Activated CD4-positive, alpha-beta T cell treated with anti-CD3 and anti-CD28 coated beads, Interleukin-2, amount 10 ng/mL, durations not matched to agents 24 days and 14 days (primary cell): ENCODE measurements at regions not wholly inside any gene's neighbourhood (a gene's known extent, or its start where the extent isn't known, plus 50 kb on each side); places are given as distances from the start of the nearest gene placed in this dataset.

Experiments
- DNase-seq: peaks from one replicate; pipeline ENCODE4 v3.0.0; 2022
- H3K27ac Mint-ChIP-seq: one replicate; pipeline ENCODE4 v1.8.0; 2022; ENCODE audit warnings: mild to moderate bottlenecking, mixed read lengths
- H3K27me3 Mint-ChIP-seq: one replicate; pipeline ENCODE4 v1.8.0; 2022; ENCODE audit warnings: mixed read lengths
- H3K36me3 Mint-ChIP-seq: one replicate; pipeline ENCODE4 v1.8.0; 2022; ENCODE audit warnings: low read depth, mild to moderate bottlenecking, mixed read lengths
- H3K4me1 Mint-ChIP-seq: one replicate; pipeline ENCODE4 v1.8.0; 2021; ENCODE audit warnings: mixed read lengths
- H3K4me3 Mint-ChIP-seq: one replicate; pipeline ENCODE4 v1.8.0; 2022; ENCODE audit warnings: mild to moderate bottlenecking, moderate library complexity, mixed read lengths
- H3K9me3 Mint-ChIP-seq: one replicate; pipeline ENCODE4 v1.8.0; 2021; ENCODE audit warnings: mixed read lengths
- intact Hi-C: fragments of 100-400 bp; cut with micrococcal nuclease; formaldehyde crosslinking; loops from one replicate; pipeline ENCODE4 v1.15.1; 2023

DNA sequence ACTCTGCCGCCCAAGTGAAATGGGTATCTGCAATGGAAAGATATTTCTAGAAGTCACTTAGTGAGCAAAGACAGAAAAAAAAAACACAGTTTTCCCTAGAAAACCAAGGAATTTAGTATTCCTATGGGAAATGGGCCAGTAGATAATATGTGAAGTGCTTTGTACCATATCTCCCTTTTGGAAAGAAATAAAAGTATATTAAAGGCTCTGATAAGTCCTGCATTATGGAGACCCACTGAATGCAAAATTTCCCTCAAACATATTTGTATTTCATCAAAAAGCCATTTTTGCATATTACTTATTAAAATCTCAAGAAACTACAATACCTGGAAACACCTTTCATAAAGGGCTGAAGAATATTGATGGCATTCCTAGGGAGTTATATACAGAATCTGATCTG is 51.6 kb upstream of the DYNLRB2 start:
- Mint-ChIP-seq H3K27ac (no peak overlapping the region), H3K9me3 (no peaks in the 10 kb centered on the region), H3K4me1 (no peaks in the 10 kb centered on the region), H3K27me3 (peaks cover 10% of the 10 kb centered on the region), H3K4me3 (no peak overlapping the region), H3K36me3 (no peaks in the 10 kb centered on the region)
- intact Hi-C loops, result no loop called here
- DNase-seq, result no peak

DNA sequence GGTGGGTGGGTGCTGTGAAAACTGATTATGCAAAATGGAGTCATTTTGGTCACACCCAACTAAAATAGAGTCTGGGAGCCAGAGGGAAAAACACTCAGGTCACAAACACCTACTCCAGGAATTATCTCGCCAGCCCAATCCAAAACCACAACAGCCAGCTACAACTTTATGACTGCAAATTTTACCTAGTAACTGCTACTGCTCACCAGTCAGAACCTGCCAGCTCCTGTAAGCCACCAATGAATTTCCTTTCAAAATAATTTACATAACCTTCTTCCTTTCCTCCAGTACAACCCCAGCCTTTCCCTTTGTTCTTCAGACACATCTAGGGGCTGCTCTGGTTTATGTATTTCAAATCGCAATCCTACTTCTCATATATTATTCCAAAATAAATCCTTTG is 52.6 kb upstream of the DYNLRB2 start:
- intact Hi-C loops, result no loop called here
- no peak for DNase-seq
- Mint-ChIP-seq H3K4me3 (no peak overlapping the region), H3K27me3 (peaks cover 13% of the 10 kb centered on the region), H3K9me3 (no peaks in the 10 kb centered on the region), H3K36me3 (no peaks in the 10 kb centered on the region), H3K27ac (no peak overlapping the region), H3K4me1 (peaks cover 5% of the 10 kb centered on the region)

GRCh38 chr16:80480664-80481063 is 60.1 kb upstream of the DYNLRB2 start:
- no peak for DNase-seq
- Mint-ChIP-seq H3K27me3 (peaks cover 14% of the 10 kb centered on the region), H3K36me3 (no peaks in the 10 kb centered on the region), H3K4me3 (no peak overlapping the region), H3K4me1 (peaks cover 5% of the 10 kb centered on the region), H3K9me3 (peaks cover 4% of the 10 kb centered on the region), H3K27ac (no peak overlapping the region)
- intact Hi-C loops, result no loop called here

- no peak overlapping the region for H3K27ac Mint-ChIP-seq
- H3K9me3 Mint-ChIP-seq, result peaks cover 2% of the 10 kb centered on the region
- intact Hi-C loops, result no loop called here
- H3K36me3 Mint-ChIP-seq, result no peaks in the 10 kb centered on the region
- peaks cover 15% of the 10 kb centered on the region for H3K27me3 Mint-ChIP-seq
- no peak for DNase-seq
- H3K4me3 Mint-ChIP-seq, result no peak overlapping the region
- no peaks in the 10 kb centered on the region for H3K4me1 Mint-ChIP-seq
Observed at GRCh38 chr16:80477838-80478237, 63.0 kb upstream of the DYNLRB2 start.

DNA sequence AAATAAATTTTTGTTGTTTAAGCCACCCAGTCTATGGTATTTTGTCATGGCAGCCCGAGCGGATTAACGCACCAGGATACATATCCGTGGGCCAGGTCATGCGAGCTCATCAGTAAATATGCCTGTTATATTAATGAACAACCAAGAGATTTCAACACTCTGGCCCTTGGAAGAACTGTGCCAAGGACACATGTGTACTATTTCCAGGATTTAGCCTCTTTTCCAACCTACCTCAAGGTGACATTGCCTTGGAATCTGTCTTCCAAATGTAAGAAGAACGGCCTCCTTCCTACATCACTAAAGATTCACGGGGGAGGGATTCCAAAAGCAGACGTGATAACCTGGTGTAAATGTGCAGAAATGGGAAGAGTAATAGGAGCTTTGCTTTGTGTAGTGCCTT is 72.8 kb upstream of the DYNLRB2 start:
- Mint-ChIP-seq H3K9me3 (no peaks in the 10 kb centered on the region), H3K36me3 (no peaks in the 10 kb centered on the region), H3K27me3 (peaks cover 18% of the 10 kb centered on the region), H3K4me1 (no peaks in the 10 kb centered on the region), H3K27ac (no peak overlapping the region), H3K4me3 (no peak overlapping the region)
- intact Hi-C loops, result loop anchor here (10.0 kb wide), 1 partner anchor 863 kb away; the partner anchor contains the start of gene MAF
- DNase-seq, result no peak

- no peak overlapping the region for H3K27ac Mint-ChIP-seq
- H3K36me3 Mint-ChIP-seq, result no peaks in the 10 kb centered on the region
- intact Hi-C loops, result loop anchor here (10.0 kb wide), 1 partner anchor 862 kb away; the partner anchor contains the start of gene MAF
- H3K4me1 Mint-ChIP-seq, result no peaks in the 10 kb centered on the region
- peak; percentile 87 for DNase-seq
- peaks cover 20% of the 10 kb centered on the region for H3K27me3 Mint-ChIP-seq
- no peak overlapping the region for H3K4me3 Mint-ChIP-seq
- no peaks in the 10 kb centered on the region for H3K9me3 Mint-ChIP-seq
Observed at GRCh38 chr16:80466024-80466987, 74.5 kb upstream of the DYNLRB2 start.

- Mint-ChIP-seq H3K4me1 (no peaks in the 10 kb centered on the region), H3K4me3 (no peak overlapping the region), H3K27ac (no peak overlapping the region), H3K27me3 (peaks cover 32% of the 10 kb centered on the region), H3K9me3 (no peaks in the 10 kb centered on the region), H3K36me3 (no peaks in the 10 kb centered on the region)
- DNase-seq, result no peak
- intact Hi-C loops, result loop anchor here (10.0 kb wide), 1 partner anchor 859 kb away; the partner anchor contains the start of gene MAF
Observed at GRCh38 chr16:80463751-80464495, 76.9 kb upstream of the DYNLRB2 start.

- intact Hi-C loops, result loop anchor here (10.0 kb wide), 1 partner anchor 859 kb away; the partner anchor contains the start of gene MAF
- Mint-ChIP-seq H3K9me3 (no peaks in the 10 kb centered on the region), H3K27me3 (peaks cover 29% of the 10 kb centered on the region), H3K4me3 (no peak overlapping the region), H3K36me3 (no peaks in the 10 kb centered on the region), H3K4me1 (no peaks in the 10 kb centered on the region), H3K27ac (no peak overlapping the region)
- DNase-seq, result no peak
Observed at GRCh38 chr16:80463326-80463725, 77.5 kb upstream of the DYNLRB2 start.

GRCh38 chr16:80462917-80463316 is 77.9 kb upstream of the DYNLRB2 start:
- H3K36me3 Mint-ChIP-seq, result no peaks in the 10 kb centered on the region

GRCh38 chr16:80460988-80461387 is 79.8 kb upstream of the DYNLRB2 start:
- no peaks in the 10 kb centered on the region for H3K36me3 Mint-ChIP-seq
- intact Hi-C loops, result loop anchor here (10.0 kb wide), 1 partner anchor 856 kb away; the partner anchor contains the start of gene MAF
- no peaks in the 10 kb centered on the region for H3K9me3 Mint-ChIP-seq
- DNase-seq, result no peak
- no peak overlapping the region for H3K4me3 Mint-ChIP-seq
- no peak overlapping the region for H3K27ac Mint-ChIP-seq
- no peaks in the 10 kb centered on the region for H3K4me1 Mint-ChIP-seq
- H3K27me3 Mint-ChIP-seq, result peaks cover 33% of the 10 kb centered on the region

More at GRCh38 chr16:80462917-80463316, 77.9 kb upstream of the DYNLRB2 start:
- Mint-ChIP-seq H3K27ac (no peak overlapping the region), H3K9me3 (no peaks in the 10 kb centered on the region), H3K27me3 (peaks cover 28% of the 10 kb centered on the region), H3K4me3 (no peak overlapping the region), H3K4me1 (no peaks in the 10 kb centered on the region)
- intact Hi-C loops, result loop anchor here (10.0 kb wide), 1 partner anchor 858 kb away; the partner anchor contains the start of gene MAF
- no peak for DNase-seq

DNA sequence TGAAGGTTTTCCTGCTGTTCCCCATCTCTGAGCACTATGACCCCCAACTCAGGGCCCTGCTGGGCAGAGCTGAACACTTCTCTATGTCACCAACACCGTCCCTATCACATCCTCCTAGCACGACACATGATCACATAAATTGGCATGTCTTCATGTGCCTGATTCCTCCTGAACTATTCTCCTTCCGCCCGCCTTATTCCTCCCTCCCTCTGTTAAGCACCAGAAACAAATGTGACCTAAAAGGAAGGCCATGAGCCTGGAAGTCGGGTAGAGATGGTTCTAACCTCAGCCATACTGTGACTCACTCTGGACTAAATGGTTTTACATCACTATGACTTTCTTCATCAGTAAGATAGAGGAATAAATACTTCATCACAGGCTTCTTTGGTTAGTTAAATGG is 80.8 kb upstream of the DYNLRB2 start:
- Mint-ChIP-seq H3K9me3 (no peaks in the 10 kb centered on the region), H3K27ac (no peak overlapping the region), H3K4me1 (no peaks in the 10 kb centered on the region), H3K36me3 (no peaks in the 10 kb centered on the region), H3K27me3 (peaks cover 35% of the 10 kb centered on the region), H3K4me3 (no peak overlapping the region)
- intact Hi-C loops, result loop anchor here (10.0 kb wide), 1 partner anchor 855 kb away; the partner anchor contains the start of gene MAF
- no peak for DNase-seq

GRCh38 chr16:80459331-80459777 is 81.4 kb upstream of the DYNLRB2 start:
- DNase-seq, result no peak
- no peaks in the 10 kb centered on the region for H3K36me3 Mint-ChIP-seq
- H3K9me3 Mint-ChIP-seq, result no peaks in the 10 kb centered on the region
- H3K27ac Mint-ChIP-seq, result no peak overlapping the region
- no peak overlapping the region for H3K4me3 Mint-ChIP-seq
- H3K4me1 Mint-ChIP-seq, result no peaks in the 10 kb centered on the region
- intact Hi-C loops, result no loop called here
- peaks cover 30% of the 10 kb centered on the region for H3K27me3 Mint-ChIP-seq

DNA sequence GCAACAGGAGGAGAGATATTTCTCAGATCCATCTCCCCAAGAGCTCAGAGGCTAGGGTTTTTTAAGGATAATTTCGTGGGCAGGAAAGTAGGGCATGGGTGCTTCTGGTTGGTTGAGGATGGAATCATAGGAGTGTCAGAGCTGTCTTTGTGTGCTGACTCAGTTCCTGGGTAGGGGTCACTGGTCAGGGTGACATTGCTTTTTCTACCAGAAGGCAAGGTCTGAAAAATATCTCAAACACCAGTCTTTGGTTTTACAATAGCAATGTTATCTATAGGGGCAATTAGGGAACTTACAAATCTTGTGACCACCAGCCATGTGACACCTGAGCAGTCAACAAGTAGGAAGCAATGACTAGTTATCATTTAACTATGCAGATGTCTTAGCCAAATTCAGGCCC is 82.9 kb upstream of the DYNLRB2 start:
- no peak for DNase-seq
- H3K36me3 Mint-ChIP-seq, result no peaks in the 10 kb centered on the region
- peaks cover 23% of the 10 kb centered on the region for H3K27me3 Mint-ChIP-seq
- no peaks in the 10 kb centered on the region for H3K4me1 Mint-ChIP-seq
- intact Hi-C loops, result no loop called here
- H3K27ac Mint-ChIP-seq, result no peak overlapping the region
- no peak overlapping the region for H3K4me3 Mint-ChIP-seq
- no peaks in the 10 kb centered on the region for H3K9me3 Mint-ChIP-seq

- DNase-seq, result no peak
- H3K4me1 Mint-ChIP-seq, result no peaks in the 10 kb centered on the region
- H3K9me3 Mint-ChIP-seq, result no peaks in the 10 kb centered on the region
Observed at GRCh38 chr16:80454802-80455201, 86.0 kb upstream of the DYNLRB2 start.

More at GRCh38 chr16:80454802-80455201, 86.0 kb upstream of the DYNLRB2 start:
- Mint-ChIP-seq H3K36me3 (no peaks in the 10 kb centered on the region), H3K27ac (no peak overlapping the region), H3K27me3 (peaks cover 19% of the 10 kb centered on the region), H3K4me3 (no peak overlapping the region)
- intact Hi-C loops, result no loop called here
